Uterus (tissue), 2 donors: ENCODE measurements at regions not wholly inside any gene's neighbourhood (a gene's known extent, or its start where the extent isn't known, plus 50 kb on each side); places are given as distances from the start of the nearest gene placed in this dataset.

Experiments
- CTCF ChIP-seq, 4 experiments: fragments of 200-600 bp in 2 of 4; fragments of 450-650 bp in 2 of 4; sonication (generic) in 2 of 4; IDR thresholded peaks; one replicate each; pipeline ENCODE4 v1.5.1; 2016 to 2019; ENCODE audit warnings: antibody characterized with exemption in 4 of 4, mild to moderate bottlenecking in 2 of 4, moderate library complexity in 1 of 4
- POLR2A ChIP-seq, 2 donors: fragments of 450-650 bp; IDR thresholded peaks; one replicate each; pipeline ENCODE4 v1.6.1; 2016; ENCODE audit warnings: antibody characterized with exemption in 2 of 2, mild to moderate bottlenecking in 1 of 2, moderate library complexity in 1 of 2

- no peak for TF ChIP-seq CTCF (IDR thresholded peaks at IDR 0.05)
- no peak for TF ChIP-seq POLR2A (IDR thresholded peaks at IDR 0.05)
These were observed 126.3 kb upstream of the KLF3 start for GRCh38 chr4:38537666-38538065.
